WTC11 (cell line): ENCODE measurements at regions not wholly inside any gene's neighbourhood (a gene's known extent, or its start where the extent isn't known, plus 50 kb on each side); places are given as distances from the start of the nearest gene placed in this dataset.
"Not testable (repeated sequence)": the region's sequence is repeated elsewhere in the genome, so short reads cannot be mapped to it uniquely, and the experiment has no call there.

Experiments
- ATAC-seq: fragments of 200-7000 bp; cut with Tn5 transposase; 2 replicates; pipeline ENCODE4 v1.10.0; 2021; ENCODE audit warnings: mild to moderate bottlenecking, moderate library complexity
- CTCF ChIA-PET: fragments of 300-600 bp; sonication (Branson Sonifier 250); formaldehyde crosslinking; loops from one replicate; lab custom pipeline; 2021; ENCODE audit warnings: antibody characterized with exemption; lab: Charles Lee
- POLR2A ChIA-PET: fragments of 350-600 bp; sonication (Branson Sonifier 250); formaldehyde crosslinking; loops from one replicate; lab custom pipeline; 2021; ENCODE audit warnings: antibody characterized with exemption; lab: Charles Lee
- DNase-seq: peaks from one replicate; pipeline ENCODE4 v3.0.0; 2021; ENCODE audit warnings: low spot score
- H3K27ac Mint-ChIP-seq: 2 replicates; pipeline ENCODE4 v1.8.0; 2021; ENCODE audit warnings: mixed read lengths
- H3K27me3 Mint-ChIP-seq: 2 replicates; pipeline ENCODE4 v1.8.0; 2021; ENCODE audit warnings: low read depth, mild to moderate bottlenecking, moderate library complexity, mixed read lengths
- H3K36me3 Mint-ChIP-seq: 2 replicates; pipeline ENCODE4 v1.8.0; 2021; ENCODE audit warnings: mixed read lengths
- H3K4me1 Mint-ChIP-seq: 2 replicates; pipeline ENCODE4 v1.8.0; 2022; ENCODE audit warnings: mixed read lengths
- H3K4me3 Mint-ChIP-seq: 2 replicates; pipeline ENCODE4 v1.8.0; 2021; ENCODE audit warnings: mild to moderate bottlenecking, moderate library complexity, mixed read lengths
- H3K9me3 Mint-ChIP-seq: 2 replicates; pipeline ENCODE4 v1.8.0; 2021; ENCODE audit warnings: mixed read lengths
- MYBL2 ChIP-seq: sonication (generic); formaldehyde crosslinking; IDR thresholded peaks from 2 replicates; pipeline ENCODE4 v1.8.1; 2023; ENCODE audit warnings: mild to moderate bottlenecking, moderate library complexity, missing genetic modification reagents
- TF ChIP-seq, protein P1 (sequence below): sonication (generic); formaldehyde crosslinking; IDR thresholded peaks from 2 replicates; pipeline ENCODE4 v1.8.1; 2023; ENCODE audit warnings: mild to moderate bottlenecking, missing genetic modification reagents
- TF ChIP-seq, protein P2 (sequence below): fragments of 250-450 bp; sonication (Bioruptor Pico); IDR thresholded peaks from 2 replicates; pipeline ENCODE4 v1.9.0; 2021; ENCODE audit warnings: moderate library complexity, mild to moderate bottlenecking, inconsistent platforms, borderline replicate concordance

DNA sequence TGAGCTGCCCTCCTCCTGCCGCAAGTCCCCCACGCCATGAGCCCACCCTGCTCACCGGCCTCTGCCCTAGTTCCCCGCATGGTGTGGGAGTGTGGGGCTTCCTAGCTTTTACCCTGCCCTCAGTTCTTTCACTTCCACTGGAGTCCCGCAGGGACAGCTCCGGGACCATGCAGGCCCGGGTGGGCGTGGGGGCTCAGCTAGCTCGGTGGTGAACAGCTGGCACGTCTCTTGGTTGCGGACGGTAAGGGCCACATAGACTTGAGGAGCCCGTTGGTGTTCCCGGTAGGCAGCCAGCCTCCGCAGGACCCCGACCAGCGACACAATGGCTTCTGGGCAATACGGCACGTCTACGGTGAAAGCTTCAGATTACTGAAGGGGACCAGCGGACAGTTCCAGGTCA lies 108.9 kb upstream of the CCZ1B start (continued):
- TF ChIP-seq, protein P1, sequence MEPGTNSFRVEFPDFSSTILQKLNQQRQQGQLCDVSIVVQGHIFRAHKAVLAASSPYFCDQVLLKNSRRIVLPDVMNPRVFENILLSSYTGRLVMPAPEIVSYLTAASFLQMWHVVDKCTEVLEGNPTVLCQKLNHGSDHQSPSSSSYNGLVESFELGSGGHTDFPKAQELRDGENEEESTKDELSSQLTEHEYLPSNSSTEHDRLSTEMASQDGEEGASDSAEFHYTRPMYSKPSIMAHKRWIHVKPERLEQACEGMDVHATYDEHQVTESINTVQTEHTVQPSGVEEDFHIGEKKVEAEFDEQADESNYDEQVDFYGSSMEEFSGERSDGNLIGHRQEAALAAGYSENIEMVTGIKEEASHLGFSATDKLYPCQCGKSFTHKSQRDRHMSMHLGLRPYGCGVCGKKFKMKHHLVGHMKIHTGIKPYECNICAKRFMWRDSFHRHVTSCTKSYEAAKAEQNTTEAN (CRISPR knock-in tag), result no peak
- no peak for TF ChIP-seq MYBL2 (CRISPR knock-in tag)
- TF ChIP-seq, protein P2, sequence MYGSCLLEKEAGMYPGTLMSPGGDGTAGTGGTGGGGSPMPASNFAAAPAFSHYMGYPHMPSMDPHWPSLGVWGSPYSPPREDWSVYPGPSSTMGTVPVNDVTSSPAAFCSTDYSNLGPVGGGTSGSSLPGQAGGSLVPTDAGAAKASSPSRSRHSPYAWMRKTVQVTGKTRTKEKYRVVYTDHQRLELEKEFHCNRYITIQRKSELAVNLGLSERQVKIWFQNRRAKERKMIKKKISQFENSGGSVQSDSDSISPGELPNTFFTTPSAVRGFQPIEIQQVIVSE (CRISPR knock-in tag), result no peak
- TF ChIP-seq, all 79 proteins: peak for 0

GRCh38 chr7:6936626-6937025 lies 110.6 kb upstream of the CCZ1B start:
- H3K27ac Mint-ChIP-seq, POLR2A ChIA-PET, H3K36me3 Mint-ChIP-seq, ATAC-seq, H3K9me3 Mint-ChIP-seq, CTCF ChIA-PET, H3K4me3 Mint-ChIP-seq, DNase-seq, H3K4me1 Mint-ChIP-seq, H3K27me3 Mint-ChIP-seq: not testable (repeated sequence)

- H3K27ac Mint-ChIP-seq, ATAC-seq, POLR2A ChIA-PET, H3K27me3 Mint-ChIP-seq, H3K9me3 Mint-ChIP-seq, H3K4me1 Mint-ChIP-seq, DNase-seq, H3K4me3 Mint-ChIP-seq, H3K36me3 Mint-ChIP-seq: not testable (repeated sequence)
- CTCF ChIA-PET, result interaction anchor here (0.5 kb wide), 1 partner anchor 24 kb away, joined by 3 read pairs; no protein-coding TSS in a partner anchor
These were observed 111.7 kb upstream of the CCZ1B start for GRCh38 chr7:6937746-6938145.

- POLR2A ChIA-PET, H3K36me3 Mint-ChIP-seq: not testable (repeated sequence)
These were observed 112.2 kb upstream of the CCZ1B start for GRCh38 chr7:6938284-6938683.

DNA sequence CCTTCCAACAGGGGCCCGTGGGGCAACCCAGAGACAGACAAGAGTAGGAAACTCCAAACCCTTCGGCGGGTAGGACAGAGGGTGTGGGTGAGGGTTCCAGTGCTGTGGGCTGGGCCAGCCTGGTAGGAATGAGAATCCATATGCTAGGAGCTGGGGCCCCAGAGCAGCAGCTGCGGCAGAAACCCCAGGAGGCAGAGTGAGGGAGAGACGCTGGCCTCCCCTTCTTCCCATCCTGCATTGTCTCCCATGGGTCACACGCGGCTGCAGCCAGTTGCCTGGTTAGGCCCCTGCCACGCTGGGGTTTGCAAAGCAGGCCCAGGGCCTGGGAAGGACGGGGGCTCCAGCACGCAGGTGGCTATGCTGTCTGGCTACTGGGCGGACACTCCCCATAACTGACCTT lies 113.1 kb upstream of the CCZ1B start:
- DNase-seq, H3K4me3 Mint-ChIP-seq, H3K27ac Mint-ChIP-seq, ATAC-seq, H3K4me1 Mint-ChIP-seq, POLR2A ChIA-PET, H3K9me3 Mint-ChIP-seq, CTCF ChIA-PET, H3K36me3 Mint-ChIP-seq, H3K27me3 Mint-ChIP-seq: not testable (repeated sequence)

More at GRCh38 chr7:6938284-6938683, 112.2 kb upstream of the CCZ1B start:
- H3K4me3 Mint-ChIP-seq, H3K4me1 Mint-ChIP-seq, H3K9me3 Mint-ChIP-seq, CTCF ChIA-PET, H3K27me3 Mint-ChIP-seq, H3K27ac Mint-ChIP-seq, ATAC-seq: not testable (repeated sequence)
- DNase-seq, result peak; percentile 57

GRCh38 chr7:6939896-6940295 lies 113.8 kb upstream of the CCZ1B start:
- ATAC-seq, H3K36me3 Mint-ChIP-seq, H3K9me3 Mint-ChIP-seq, H3K4me1 Mint-ChIP-seq, CTCF ChIA-PET, POLR2A ChIA-PET, H3K27ac Mint-ChIP-seq, DNase-seq, H3K4me3 Mint-ChIP-seq, H3K27me3 Mint-ChIP-seq: not testable (repeated sequence)

DNA sequence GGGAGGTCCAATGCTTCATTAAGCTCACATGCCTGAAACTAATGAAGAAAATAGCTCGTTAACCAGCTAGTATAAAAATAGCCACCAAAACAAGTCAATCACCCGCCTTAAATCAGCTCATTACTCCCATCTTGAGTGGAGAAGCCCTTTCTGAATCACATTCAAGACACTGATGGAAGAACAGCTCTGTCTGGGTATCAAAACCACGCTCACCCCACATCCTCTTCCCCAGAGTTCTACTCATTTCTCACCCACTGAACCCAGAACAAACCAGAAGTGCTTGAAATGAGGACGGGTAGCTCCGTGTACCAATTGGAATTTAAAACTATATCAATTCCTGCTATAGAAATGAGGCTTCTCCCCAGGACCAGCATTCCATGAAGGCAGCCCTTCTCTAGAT lies 120.8 kb upstream of the CCZ1B start:
- POLR2A ChIA-PET, ATAC-seq, H3K4me3 Mint-ChIP-seq, H3K4me1 Mint-ChIP-seq, H3K27ac Mint-ChIP-seq, H3K36me3 Mint-ChIP-seq, CTCF ChIA-PET, DNase-seq, H3K27me3 Mint-ChIP-seq: not testable (repeated sequence)
- 0 out of 2 replicates have a peak, but pooled peaks cover 10% of the 10 kb centered on the region for H3K9me3 Mint-ChIP-seq

- H3K36me3 Mint-ChIP-seq, ATAC-seq, H3K4me3 Mint-ChIP-seq, H3K27me3 Mint-ChIP-seq, DNase-seq, H3K9me3 Mint-ChIP-seq, H3K27ac Mint-ChIP-seq, POLR2A ChIA-PET: not testable (repeated sequence)
- H3K4me1 Mint-ChIP-seq, result peaks cover 14% of the 10 kb centered on the region
- CTCF ChIA-PET, result interaction anchor here (0.7 kb wide), 1 partner anchor 153 kb away, joined by 3 read pairs; no protein-coding TSS in a partner anchor
These were observed 124.2 kb upstream of the CCZ1B start for GRCh38 chr7:6950231-6950630.

DNA sequence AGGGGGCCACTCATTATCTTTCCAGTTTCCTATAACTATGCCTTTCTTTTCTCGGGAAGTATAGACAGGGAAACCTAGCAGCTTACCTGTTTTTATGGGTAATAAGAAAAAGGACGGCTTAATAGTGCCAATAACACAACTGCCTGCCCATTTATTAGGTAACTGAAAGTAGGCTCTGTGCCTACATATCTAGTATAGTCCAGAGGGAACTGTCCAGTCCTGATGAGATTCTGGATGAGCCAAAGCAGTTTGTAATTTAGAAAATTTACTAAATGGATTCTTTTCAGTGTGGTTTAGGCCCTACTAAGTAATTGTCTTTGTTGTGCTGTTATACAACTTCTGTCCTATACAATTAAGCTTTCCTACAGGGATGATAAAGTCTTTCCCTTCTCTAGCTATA lies 125.5 kb upstream of the CCZ1B start:
- CTCF ChIA-PET, H3K27me3 Mint-ChIP-seq, DNase-seq, H3K9me3 Mint-ChIP-seq, H3K36me3 Mint-ChIP-seq, ATAC-seq, POLR2A ChIA-PET, H3K27ac Mint-ChIP-seq, H3K4me3 Mint-ChIP-seq: not testable (repeated sequence)
- H3K4me1 Mint-ChIP-seq, result peaks cover 14% of the 10 kb centered on the region
